Panc1 (cell line): ENCODE measurements at regions not wholly inside any gene's neighbourhood (a gene's known extent, or its start where the extent isn't known, plus 50 kb on each side); places are given as distances from the start of the nearest gene placed in this dataset.

Source experiments
- CTCF ChIP-seq: fragments of 450-650 bp; IDR thresholded peaks from 2 replicates; pipeline ENCODE4 v1.5.1; 2017; ENCODE audit warnings: mild to moderate bottlenecking
- POLR2AphosphoS5 ChIP-seq: IDR thresholded peaks from 2 replicates; pipeline ENCODE4 v1.6.1; 2012; ENCODE audit warnings: mild to moderate bottlenecking, low read depth, low read length, moderate library complexity
- REST ChIP-seq, 2 experiments: IDR thresholded peaks; 2 replicates each; pipeline ENCODE4 v1.6.1; 2011 to 2012; ENCODE audit warnings: low read depth in 2 of 2, control low read depth in 1 of 2, low read length in 1 of 2, mild to moderate bottlenecking in 1 of 2, moderate library complexity in 1 of 2; ENCODE audit not compliant: insufficient read depth in 1 of 2
- SIN3A ChIP-seq: IDR thresholded peaks from 2 replicates; pipeline ENCODE4 v1.6.1; 2012; ENCODE audit warnings: low read depth, mild to moderate bottlenecking, low read length, moderate library complexity, borderline replicate concordance; ENCODE audit not compliant: insufficient read depth
- TCF7L2 ChIP-seq: IDR thresholded peaks from 2 replicates; pipeline ENCODE4 v1.6.1; 2011; ENCODE audit warnings: mild to moderate bottlenecking, low read depth, low read length, inconsistent platforms

GRCh38 chr10:131451407-131452015 is 140.0 kb upstream of the TCERG1L start:
- TF ChIP-seq POLR2AphosphoS5, result no peak
- no peak for TF ChIP-seq CTCF
- no peak for TF ChIP-seq TCF7L2
- TF ChIP-seq REST (IDR thresholded peaks at IDR 0.05; ENCODE audit: insufficient read depth in 1 of 2, low read depth in 2 of 2, low read length in 1 of 2), result no peak
- no peak for TF ChIP-seq SIN3A
